Panc1 (cell line): ENCODE measurements at regions not wholly inside any gene's neighbourhood (a gene's known extent, or its start where the extent isn't known, plus 50 kb on each side); places are given as distances from the start of the nearest gene placed in this dataset.

ENCODE experiments used
- ATAC-seq: fragments of 200-7000 bp; cut with Tn5 transposase; 2 replicates; pipeline ENCODE4 v1.9.1; 2020; ENCODE audit warnings: mild to moderate bottlenecking, moderate library complexity
- BruUV-seq: library from RNA; stranded (reverse); fragments of 400-500 nt; replicated peaks from 2 replicates; lab custom pipeline; 2021; lab: Mats Ljungman, UMichigan
- CTCF ChIA-PET: fragments of 300-600 bp; sonication (Branson Sonifier 250); formaldehyde crosslinking; loops from one replicate; lab custom pipeline; 2022; ENCODE audit warnings: antibody characterized with exemption; lab: Charles Lee
- POLR2A ChIA-PET: fragments of 300-600 bp; sonication (Branson Sonifier 250); formaldehyde crosslinking; loops from one replicate; lab custom pipeline; 2022; ENCODE audit warnings: antibody characterized with exemption; lab: Charles Lee
- DNase-seq: peaks from one replicate; pipeline ENCODE4 v3.0.0-alpha.2; 2010; ENCODE audit warnings: low read depth, low spot score
- H3K27ac ChIP-seq: 2 replicates; pipeline ENCODE4 v1.5.1; 2011; ENCODE audit warnings: mild to moderate bottlenecking, low read length, inconsistent platforms
- H3K27me3 ChIP-seq: fragments of 200-500 bp; sonication (Bioruptor generic); 2 replicates; pipeline ENCODE4 v1.6.0; 2014; ENCODE audit warnings: low read length, inconsistent platforms; ENCODE audit not compliant: control insufficient read depth, insufficient read depth
- H3K36me3 ChIP-seq: fragments of 200-500 bp; sonication (Bioruptor generic); 2 replicates; pipeline ENCODE4 v1.5.1; 2014; ENCODE audit warnings: inconsistent platforms, mild to moderate bottlenecking, low read length, moderate library complexity; ENCODE audit not compliant: control insufficient read depth, insufficient read depth
- H3K4me1 ChIP-seq: 2 replicates; pipeline ENCODE4 v1.5.1; 2011; ENCODE audit warnings: inconsistent platforms, mild to moderate bottlenecking, low read length, moderate library complexity; ENCODE audit not compliant: control insufficient read depth, insufficient read depth
- H3K4me3 ChIP-seq, 2 experiments: 2 replicates each; pipeline ENCODE4 v1.5.1; 2011 to 2012; ENCODE audit warnings: low read depth in 2 of 2, low read length in 2 of 2, mild to moderate bottlenecking in 2 of 2, inconsistent platforms in 1 of 2, moderate library complexity in 1 of 2
- H3K9me3 ChIP-seq: fragments of 200-500 bp; sonication (Bioruptor generic); 2 replicates; pipeline ENCODE4 v1.5.1; 2014; ENCODE audit warnings: low read depth, mild to moderate bottlenecking, inconsistent platforms, low read length, moderate library complexity; ENCODE audit not compliant: control insufficient read depth, insufficient read depth
- POLR2AphosphoS5 ChIP-seq: IDR thresholded peaks from 2 replicates; pipeline ENCODE4 v1.6.1; 2012; ENCODE audit warnings: mild to moderate bottlenecking, low read depth, low read length, moderate library complexity
- SIN3A ChIP-seq: IDR thresholded peaks from 2 replicates; pipeline ENCODE4 v1.6.1; 2012; ENCODE audit warnings: low read depth, mild to moderate bottlenecking, low read length, moderate library complexity, borderline replicate concordance; ENCODE audit not compliant: insufficient read depth
- TCF7L2 ChIP-seq: IDR thresholded peaks from 2 replicates; pipeline ENCODE4 v1.6.1; 2011; ENCODE audit warnings: mild to moderate bottlenecking, low read depth, low read length, inconsistent platforms
- in situ Hi-C: cut with HindIII; loops from 2 replicates; pipeline ENCODE4 v1.10.0; 2016; ENCODE audit warnings: low sequenced_read_pairs, low pct_unique_long_range_greater_than_20kb
- intact Hi-C: fragments of 100-400 bp; cut with micrococcal nuclease; formaldehyde crosslinking; loops from one replicate; pipeline ENCODE4 v1.10.0; 2022; ENCODE audit not compliant: unreplicated experiment
- TF ChIP-seq, protein P1 (sequence below), 2 experiments: IDR thresholded peaks; 2 replicates each; pipeline ENCODE4 v1.6.1; 2011 to 2012; ENCODE audit warnings: low read depth in 2 of 2, control low read depth in 1 of 2, low read length in 1 of 2, mild to moderate bottlenecking in 1 of 2, moderate library complexity in 1 of 2; ENCODE audit not compliant: insufficient read depth in 1 of 2
- TF ChIP-seq, protein P2 (sequence below): fragments of 450-650 bp; IDR thresholded peaks from 2 replicates; pipeline ENCODE4 v1.5.1; 2017; ENCODE audit warnings: mild to moderate bottlenecking

DNA sequence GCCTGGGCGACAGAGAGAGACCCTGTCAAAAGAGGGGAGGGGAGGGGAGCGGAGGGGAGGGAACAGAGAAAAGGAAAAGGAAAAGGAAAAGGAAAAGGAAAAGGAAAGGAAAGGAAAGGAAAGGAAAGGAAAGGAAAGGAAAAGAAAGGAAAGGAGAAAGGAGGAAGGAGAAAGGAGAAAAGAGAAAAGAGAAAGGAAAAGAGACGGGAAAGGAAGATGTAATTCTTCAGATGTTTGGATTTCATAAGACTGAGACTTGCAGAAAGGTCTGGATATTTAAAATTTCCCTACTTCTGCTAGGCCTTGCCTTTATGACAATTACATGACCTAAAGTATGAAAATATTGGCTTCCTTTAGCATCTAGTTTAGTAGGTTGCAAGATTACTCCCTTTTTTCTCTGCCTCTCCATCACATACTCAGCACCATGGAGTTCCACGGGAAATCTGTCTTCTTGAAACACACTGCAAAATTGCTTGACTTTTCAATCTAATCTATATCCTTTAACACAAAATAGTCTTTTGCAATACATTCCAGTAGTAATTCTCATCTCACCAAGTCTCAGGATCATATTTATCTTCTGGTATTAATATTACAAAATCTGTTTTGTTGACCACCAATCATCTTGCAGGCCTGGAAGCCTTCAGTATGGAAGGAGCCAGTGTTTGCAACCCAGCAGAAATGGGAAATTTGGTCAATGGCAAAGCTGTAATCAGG is 383.5 kb downstream of the ZEB2 start:
- TF ChIP-seq SIN3A (no peak), TCF7L2 (no peak), POLR2AphosphoS5 (no peak)
- TF ChIP-seq, protein P1, sequence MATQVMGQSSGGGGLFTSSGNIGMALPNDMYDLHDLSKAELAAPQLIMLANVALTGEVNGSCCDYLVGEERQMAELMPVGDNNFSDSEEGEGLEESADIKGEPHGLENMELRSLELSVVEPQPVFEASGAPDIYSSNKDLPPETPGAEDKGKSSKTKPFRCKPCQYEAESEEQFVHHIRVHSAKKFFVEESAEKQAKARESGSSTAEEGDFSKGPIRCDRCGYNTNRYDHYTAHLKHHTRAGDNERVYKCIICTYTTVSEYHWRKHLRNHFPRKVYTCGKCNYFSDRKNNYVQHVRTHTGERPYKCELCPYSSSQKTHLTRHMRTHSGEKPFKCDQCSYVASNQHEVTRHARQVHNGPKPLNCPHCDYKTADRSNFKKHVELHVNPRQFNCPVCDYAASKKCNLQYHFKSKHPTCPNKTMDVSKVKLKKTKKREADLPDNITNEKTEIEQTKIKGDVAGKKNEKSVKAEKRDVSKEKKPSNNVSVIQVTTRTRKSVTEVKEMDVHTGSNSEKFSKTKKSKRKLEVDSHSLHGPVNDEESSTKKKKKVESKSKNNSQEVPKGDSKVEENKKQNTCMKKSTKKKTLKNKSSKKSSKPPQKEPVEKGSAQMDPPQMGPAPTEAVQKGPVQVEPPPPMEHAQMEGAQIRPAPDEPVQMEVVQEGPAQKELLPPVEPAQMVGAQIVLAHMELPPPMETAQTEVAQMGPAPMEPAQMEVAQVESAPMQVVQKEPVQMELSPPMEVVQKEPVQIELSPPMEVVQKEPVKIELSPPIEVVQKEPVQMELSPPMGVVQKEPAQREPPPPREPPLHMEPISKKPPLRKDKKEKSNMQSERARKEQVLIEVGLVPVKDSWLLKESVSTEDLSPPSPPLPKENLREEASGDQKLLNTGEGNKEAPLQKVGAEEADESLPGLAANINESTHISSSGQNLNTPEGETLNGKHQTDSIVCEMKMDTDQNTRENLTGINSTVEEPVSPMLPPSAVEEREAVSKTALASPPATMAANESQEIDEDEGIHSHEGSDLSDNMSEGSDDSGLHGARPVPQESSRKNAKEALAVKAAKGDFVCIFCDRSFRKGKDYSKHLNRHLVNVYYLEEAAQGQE (IDR thresholded peaks at IDR 0.05; ENCODE audit: insufficient read depth in 1 of 2, low read depth in 2 of 2, low read length in 1 of 2) = no peak
- TF ChIP-seq, protein P2, sequence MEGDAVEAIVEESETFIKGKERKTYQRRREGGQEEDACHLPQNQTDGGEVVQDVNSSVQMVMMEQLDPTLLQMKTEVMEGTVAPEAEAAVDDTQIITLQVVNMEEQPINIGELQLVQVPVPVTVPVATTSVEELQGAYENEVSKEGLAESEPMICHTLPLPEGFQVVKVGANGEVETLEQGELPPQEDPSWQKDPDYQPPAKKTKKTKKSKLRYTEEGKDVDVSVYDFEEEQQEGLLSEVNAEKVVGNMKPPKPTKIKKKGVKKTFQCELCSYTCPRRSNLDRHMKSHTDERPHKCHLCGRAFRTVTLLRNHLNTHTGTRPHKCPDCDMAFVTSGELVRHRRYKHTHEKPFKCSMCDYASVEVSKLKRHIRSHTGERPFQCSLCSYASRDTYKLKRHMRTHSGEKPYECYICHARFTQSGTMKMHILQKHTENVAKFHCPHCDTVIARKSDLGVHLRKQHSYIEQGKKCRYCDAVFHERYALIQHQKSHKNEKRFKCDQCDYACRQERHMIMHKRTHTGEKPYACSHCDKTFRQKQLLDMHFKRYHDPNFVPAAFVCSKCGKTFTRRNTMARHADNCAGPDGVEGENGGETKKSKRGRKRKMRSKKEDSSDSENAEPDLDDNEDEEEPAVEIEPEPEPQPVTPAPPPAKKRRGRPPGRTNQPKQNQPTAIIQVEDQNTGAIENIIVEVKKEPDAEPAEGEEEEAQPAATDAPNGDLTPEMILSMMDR = no peak
- Histone ChIP-seq H3K27me3 (no peaks in the 10 kb centered on the region), H3K4me1 (no peaks in the 10 kb centered on the region), H3K4me3 (no peak overlapping the region), H3K36me3 (no peaks in the 10 kb centered on the region), H3K9me3 (no peaks in the 10 kb centered on the region), H3K27ac (no peak overlapping the region)
- DNase-seq (no peak), ATAC-seq (no peak)
- ChIA-PET POLR2A (no interaction called here), CTCF (no interaction called here)
- BruUV-seq = no TSS peak
- intact Hi-C loops (no loop called here), in situ Hi-C loops (no loop called here)

DNA sequence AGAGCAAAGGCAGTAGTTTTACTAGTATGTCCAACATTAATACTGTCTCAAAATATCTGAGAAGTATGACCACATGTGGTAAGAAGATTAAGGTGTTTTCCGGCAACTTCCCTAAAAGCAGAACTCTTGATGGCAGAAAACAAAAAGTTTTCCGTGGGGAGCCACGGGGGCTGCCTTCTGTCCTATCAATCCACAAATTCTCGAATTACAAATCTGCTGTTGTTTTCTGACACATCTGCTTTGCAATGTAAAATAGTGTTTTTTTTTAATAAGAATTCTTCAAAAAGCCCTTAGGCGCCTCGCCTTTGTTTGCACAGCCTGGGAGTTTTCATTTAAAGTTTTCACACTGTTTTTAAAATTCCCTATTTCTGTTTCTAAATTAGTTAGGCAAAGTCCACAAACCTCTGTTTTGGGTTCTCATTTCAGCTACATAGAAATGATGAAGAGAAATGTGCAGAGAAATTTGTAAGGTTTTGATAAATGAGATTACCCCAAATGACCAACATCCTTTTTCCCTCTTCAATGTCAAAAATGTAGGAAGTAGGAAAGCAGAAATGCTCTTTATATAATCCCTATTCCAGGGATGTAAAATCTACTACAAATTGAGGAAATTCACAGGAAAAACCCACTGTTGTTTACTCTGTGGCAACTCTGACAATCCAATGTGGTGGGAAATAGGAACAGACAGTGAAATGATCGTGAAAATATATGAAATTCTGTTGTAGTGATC is 385.8 kb downstream of the ZEB2 start:
- Histone ChIP-seq H3K4me3 (no peak overlapping the region), H3K27me3 (no peaks in the 10 kb centered on the region), H3K9me3 (no peaks in the 10 kb centered on the region), H3K4me1 (no peaks in the 10 kb centered on the region), H3K36me3 (no peaks in the 10 kb centered on the region), H3K27ac (no peak overlapping the region)
- no peak for DNase-seq
- in situ Hi-C loops = no loop called here
- no TSS peak for BruUV-seq
- ChIA-PET CTCF (no interaction called here), POLR2A (no interaction called here)
- no peak for ATAC-seq
- TF ChIP-seq SIN3A (no peak), POLR2AphosphoS5 (no peak), TCF7L2 (no peak)
- TF ChIP-seq, protein P2 = no peak
- TF ChIP-seq, protein P1 (IDR thresholded peaks at IDR 0.05; ENCODE audit: insufficient read depth in 1 of 2, low read depth in 2 of 2, low read length in 1 of 2) = no peak
- intact Hi-C loops = no loop called here
